ENCODE measurements at regions not wholly inside any gene's neighbourhood (a gene's known extent, or its start where the extent isn't known, plus 50 kb on each side); places are given as distances from the start of the nearest gene placed in this dataset.

DNA sequence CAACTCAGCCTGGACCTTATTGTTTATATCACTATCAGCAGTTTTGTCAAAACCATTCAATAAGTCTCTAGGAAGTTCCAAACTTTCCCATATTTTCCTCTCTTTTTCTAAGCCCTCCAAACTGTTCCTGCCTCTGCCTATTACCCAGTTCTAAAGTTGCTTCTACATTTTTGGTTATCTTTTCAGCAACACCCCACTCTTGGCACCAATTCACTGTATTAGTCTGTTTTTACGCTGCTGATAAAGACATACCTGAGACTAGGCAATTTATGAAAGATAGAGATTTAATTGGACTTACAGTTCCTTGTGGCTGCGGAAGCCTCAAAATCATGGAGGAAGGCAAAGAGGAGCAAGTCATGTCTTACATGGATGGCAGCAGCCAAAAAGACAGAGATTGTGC is 744.4 kb upstream of the ADAMTS16 start:
- Mint-ChIP-seq H3K4me1 (no peaks in the 10 kb centered on the region), H3K36me3 (ENCODE audit: low read depth) (no peaks in the 10 kb centered on the region), H3K9me3 (peaks cover 33% of the 10 kb centered on the region), H3K27me3 (no peaks in the 10 kb centered on the region), H3K4me3 (no peak overlapping the region), H3K27ac (no peak overlapping the region)
- DNase-seq, result no peak
- CTCF ChIA-PET, result no interaction called here
- POLR2A ChIA-PET, result no interaction called here

- Mint-ChIP-seq H3K4me1 (no peaks in the 10 kb centered on the region), H3K36me3 (ENCODE audit: low read depth) (no peaks in the 10 kb centered on the region), H3K4me3 (no peak overlapping the region), H3K27me3 (no peaks in the 10 kb centered on the region), H3K27ac (no peak overlapping the region), H3K9me3 (peaks cover 16% of the 10 kb centered on the region)
- POLR2A ChIA-PET, result no interaction called here
- CTCF ChIA-PET, result no interaction called here
- DNase-seq, result no peak
Observed at GRCh38 chr5:4405614-4406219, 734.4 kb upstream of the ADAMTS16 start.

DNA sequence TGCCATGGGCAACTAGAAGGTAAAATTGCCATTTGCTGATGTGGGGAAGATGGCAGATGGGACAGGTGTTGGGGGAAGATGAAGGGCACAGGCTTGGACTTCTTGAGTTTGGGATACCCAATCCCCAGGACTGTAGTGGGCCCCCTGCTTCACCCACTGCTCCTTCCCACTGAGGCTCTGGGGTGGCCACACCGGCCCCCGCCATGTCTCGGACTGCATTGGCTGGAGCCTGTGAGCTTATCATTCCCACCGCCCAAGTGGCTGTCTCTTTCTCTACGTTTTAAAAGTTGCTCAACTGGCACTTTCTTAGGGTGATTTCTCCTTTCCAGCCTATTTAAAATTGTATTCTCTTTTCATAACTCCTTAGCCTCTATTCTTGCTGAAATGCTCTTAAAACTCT is 730.0 kb upstream of the ADAMTS16 start:
- no peaks in the 10 kb centered on the region for H3K4me1 Mint-ChIP-seq
- H3K9me3 Mint-ChIP-seq, result peaks cover 16% of the 10 kb centered on the region
- H3K27me3 Mint-ChIP-seq, result no peaks in the 10 kb centered on the region
- POLR2A ChIA-PET, result no interaction called here
- no peak for DNase-seq
- CTCF ChIA-PET, result no interaction called here
- H3K27ac Mint-ChIP-seq, result no peak overlapping the region
- H3K36me3 Mint-ChIP-seq (ENCODE audit: low read depth), result no peaks in the 10 kb centered on the region
- no peak overlapping the region for H3K4me3 Mint-ChIP-seq

DNA sequence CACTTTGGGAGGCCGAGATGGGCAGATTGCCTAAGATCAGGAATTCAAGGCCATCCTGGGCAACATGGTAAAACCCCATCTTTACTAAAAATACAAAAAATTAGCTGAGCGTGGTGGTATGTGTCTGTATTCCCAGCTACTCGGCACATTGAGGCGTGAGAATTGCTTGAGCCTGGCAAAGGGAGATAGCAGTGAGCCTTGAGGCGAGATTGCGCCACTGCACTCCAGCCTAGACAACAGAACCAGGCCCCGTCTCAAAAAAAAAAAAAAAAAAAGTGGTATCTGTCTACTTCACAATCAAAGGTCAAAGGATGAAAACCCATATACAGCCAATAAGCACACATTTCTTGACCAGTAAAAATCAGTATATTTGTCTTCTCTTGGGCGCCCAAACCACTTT is 728.5 kb upstream of the ADAMTS16 start:
- peaks cover 22% of the 10 kb centered on the region for H3K9me3 Mint-ChIP-seq

DNA sequence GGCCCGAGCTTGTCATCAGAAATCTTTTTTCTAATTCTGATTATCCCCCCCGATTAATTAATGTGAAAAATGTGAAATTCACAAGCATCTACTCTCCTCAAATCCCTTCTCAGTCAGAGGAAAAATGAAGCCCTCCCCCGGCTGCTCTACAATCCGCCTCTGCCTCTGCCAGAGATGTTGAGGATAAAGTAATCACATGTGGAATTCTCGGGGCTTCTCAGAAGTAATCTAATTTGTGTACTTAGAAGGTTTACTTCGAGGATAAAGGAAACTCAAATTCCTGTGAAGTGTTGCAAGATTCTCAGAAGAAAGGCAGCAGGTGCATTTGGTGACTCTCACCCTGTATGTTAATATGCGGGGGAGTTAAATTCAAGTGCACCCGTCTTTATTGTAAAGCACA is 726.1 kb upstream of the ADAMTS16 start:
- Mint-ChIP-seq H3K9me3 (peaks cover 22% of the 10 kb centered on the region), H3K4me1 (no peaks in the 10 kb centered on the region), H3K27me3 (no peaks in the 10 kb centered on the region), H3K36me3 (ENCODE audit: low read depth) (no peaks in the 10 kb centered on the region), H3K4me3 (no peak overlapping the region), H3K27ac (no peak overlapping the region)
- POLR2A ChIA-PET, result no interaction called here
- CTCF ChIA-PET, result no interaction called here
- no peak for DNase-seq

More for the DNA sequence above, 728.5 kb upstream of the ADAMTS16 start:
- Mint-ChIP-seq H3K36me3 (ENCODE audit: low read depth) (no peaks in the 10 kb centered on the region), H3K27me3 (no peaks in the 10 kb centered on the region), H3K4me1 (no peaks in the 10 kb centered on the region), H3K27ac (no peak overlapping the region), H3K4me3 (no peak overlapping the region)
- DNase-seq, result no peak
- CTCF ChIA-PET, result no interaction called here
- POLR2A ChIA-PET, result no interaction called here

- CTCF ChIA-PET, result no interaction called here
Observed at GRCh38 chr5:4418084-4418483, 722.0 kb upstream of the ADAMTS16 start.

DNA sequence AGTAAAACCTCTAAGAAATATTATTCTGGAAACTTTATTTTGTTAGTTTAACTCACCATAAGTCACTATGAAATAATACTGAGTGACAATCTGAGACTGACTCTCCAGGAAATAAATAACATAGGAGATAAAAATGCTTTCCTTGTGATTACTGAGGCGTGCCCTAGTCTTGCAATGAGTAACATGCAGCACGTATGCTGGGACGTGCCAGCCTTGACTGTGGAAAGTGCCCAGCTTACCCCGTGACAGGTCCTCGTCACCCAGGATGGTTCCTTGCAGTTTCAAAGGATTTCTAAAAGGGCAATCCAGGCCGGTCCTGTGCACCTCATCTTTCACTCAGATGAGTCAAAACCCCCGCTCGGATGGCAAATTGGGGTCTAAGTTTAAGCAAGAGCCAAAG is 720.8 kb upstream of the ADAMTS16 start:
- H3K4me1 Mint-ChIP-seq, result no peaks in the 10 kb centered on the region
- POLR2A ChIA-PET, result no interaction called here

More at GRCh38 chr5:4418084-4418483, 722.0 kb upstream of the ADAMTS16 start:
- DNase-seq, result no peak
- POLR2A ChIA-PET, result no interaction called here
- no peaks in the 10 kb centered on the region for H3K36me3 Mint-ChIP-seq (ENCODE audit: low read depth)
- no peak overlapping the region for H3K4me3 Mint-ChIP-seq
- peaks cover 17% of the 10 kb centered on the region for H3K9me3 Mint-ChIP-seq
- H3K27ac Mint-ChIP-seq, result no peak overlapping the region
- no peaks in the 10 kb centered on the region for H3K4me1 Mint-ChIP-seq
- H3K27me3 Mint-ChIP-seq, result no peaks in the 10 kb centered on the region

DNA sequence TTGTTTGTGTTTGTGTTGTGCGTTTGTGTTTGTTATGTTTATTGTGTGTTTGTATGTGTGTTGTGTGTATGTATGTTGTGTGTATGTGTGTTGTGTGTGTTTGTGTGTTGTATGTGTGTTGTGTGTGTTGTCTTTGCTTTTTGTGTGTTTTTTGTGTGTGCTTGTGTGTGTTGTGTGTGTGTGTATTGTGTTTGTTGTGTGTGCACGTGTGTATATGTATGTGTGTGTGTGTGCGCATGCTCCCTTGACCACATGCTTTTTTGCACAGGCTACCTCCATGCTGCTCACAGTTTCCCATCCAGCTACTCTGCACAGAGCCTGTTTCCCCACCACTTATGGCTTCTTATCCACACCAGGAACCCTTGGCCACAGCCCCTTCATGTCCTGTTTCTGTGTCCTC is 720.0 kb upstream of the ADAMTS16 start:
- no peaks in the 10 kb centered on the region for H3K27me3 Mint-ChIP-seq
- DNase-seq, result no peak
- H3K4me1 Mint-ChIP-seq, result no peaks in the 10 kb centered on the region
- CTCF ChIA-PET, result no interaction called here
- no peaks in the 10 kb centered on the region for H3K36me3 Mint-ChIP-seq (ENCODE audit: low read depth)
- peaks cover 17% of the 10 kb centered on the region for H3K9me3 Mint-ChIP-seq
- no peak overlapping the region for H3K4me3 Mint-ChIP-seq
- no peak overlapping the region for H3K27ac Mint-ChIP-seq
- POLR2A ChIA-PET, result no interaction called here

More for the DNA sequence above, 720.8 kb upstream of the ADAMTS16 start:
- H3K36me3 Mint-ChIP-seq (ENCODE audit: low read depth), result no peaks in the 10 kb centered on the region
- peaks cover 19% of the 10 kb centered on the region for H3K9me3 Mint-ChIP-seq
- no peak overlapping the region for H3K4me3 Mint-ChIP-seq
- H3K27me3 Mint-ChIP-seq, result no peaks in the 10 kb centered on the region
- no peak overlapping the region for H3K27ac Mint-ChIP-seq
- CTCF ChIA-PET, result no interaction called here
- DNase-seq, result no peak

- POLR2A ChIA-PET, result no interaction called here
Observed at GRCh38 chr5:4420681-4421080, 719.4 kb upstream of the ADAMTS16 start.

DNA sequence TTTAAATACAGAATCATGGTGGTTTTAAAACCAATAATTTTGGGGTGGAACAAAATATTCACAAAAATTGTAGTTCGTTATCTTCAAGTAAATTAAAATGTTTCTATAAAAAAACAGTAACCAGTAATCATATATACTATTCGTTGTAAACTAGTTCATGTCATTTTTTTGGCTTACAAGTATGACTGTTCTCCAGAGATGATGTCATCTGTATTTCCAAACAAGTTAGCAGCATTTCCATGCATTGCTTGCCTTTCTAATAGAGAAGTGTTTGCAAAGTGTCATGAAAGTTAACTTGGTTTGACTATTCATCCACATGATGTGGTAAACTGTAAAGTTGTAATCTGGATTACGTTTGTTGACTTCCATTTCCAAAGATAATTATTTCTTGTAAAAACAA is 717.9 kb upstream of the ADAMTS16 start:
- Mint-ChIP-seq H3K27me3 (no peaks in the 10 kb centered on the region), H3K36me3 (ENCODE audit: low read depth) (no peaks in the 10 kb centered on the region), H3K27ac (no peak overlapping the region), H3K4me3 (no peak overlapping the region), H3K9me3 (peaks cover 9% of the 10 kb centered on the region), H3K4me1 (no peaks in the 10 kb centered on the region)
- ChIA-PET CTCF (no interaction called here), POLR2A (no interaction called here)
- DNase-seq, result no peak

More at GRCh38 chr5:4420681-4421080, 719.4 kb upstream of the ADAMTS16 start:
- no peaks in the 10 kb centered on the region for H3K36me3 Mint-ChIP-seq (ENCODE audit: low read depth)
- H3K4me3 Mint-ChIP-seq, result no peak overlapping the region
- no peak overlapping the region for H3K27ac Mint-ChIP-seq
- CTCF ChIA-PET, result no interaction called here
- H3K4me1 Mint-ChIP-seq, result no peaks in the 10 kb centered on the region
- no peaks in the 10 kb centered on the region for H3K27me3 Mint-ChIP-seq
- peaks cover 13% of the 10 kb centered on the region for H3K9me3 Mint-ChIP-seq
- DNase-seq, result no peak

GRCh38 chr5:4424895-4425294 is 715.2 kb upstream of the ADAMTS16 start:
- Mint-ChIP-seq H3K36me3 (ENCODE audit: low read depth) (no peaks in the 10 kb centered on the region), H3K4me3 (no peak overlapping the region), H3K27me3 (no peaks in the 10 kb centered on the region), H3K9me3 (peaks cover 6% of the 10 kb centered on the region), H3K27ac (no peak overlapping the region), H3K4me1 (no peaks in the 10 kb centered on the region)
- CTCF ChIA-PET, result no interaction called here
- no peak for DNase-seq
- POLR2A ChIA-PET, result no interaction called here

DNA sequence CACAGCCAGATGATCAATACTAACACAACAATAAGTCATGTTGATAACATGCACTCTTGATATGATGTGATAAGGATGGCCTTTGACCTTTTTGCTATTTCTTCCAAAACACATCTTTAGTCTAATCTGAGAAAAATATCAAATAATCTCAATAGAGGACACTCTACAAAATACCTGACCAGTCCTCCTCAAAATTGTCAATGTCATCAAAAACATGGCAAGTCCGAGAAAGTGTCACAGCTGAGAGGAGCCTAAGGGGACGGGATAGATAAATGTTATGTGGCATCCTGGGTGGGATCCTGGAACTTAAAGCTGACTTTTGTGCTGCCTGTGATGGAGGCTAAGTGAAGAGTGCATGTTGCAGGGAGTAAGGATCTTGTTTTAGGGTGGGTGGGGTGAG is 699.6 kb upstream of the ADAMTS16 start:
- no peak overlapping the region for H3K27ac Mint-ChIP-seq
- peaks cover 17% of the 10 kb centered on the region for H3K9me3 Mint-ChIP-seq
- CTCF ChIA-PET, result no interaction called here

DNA sequence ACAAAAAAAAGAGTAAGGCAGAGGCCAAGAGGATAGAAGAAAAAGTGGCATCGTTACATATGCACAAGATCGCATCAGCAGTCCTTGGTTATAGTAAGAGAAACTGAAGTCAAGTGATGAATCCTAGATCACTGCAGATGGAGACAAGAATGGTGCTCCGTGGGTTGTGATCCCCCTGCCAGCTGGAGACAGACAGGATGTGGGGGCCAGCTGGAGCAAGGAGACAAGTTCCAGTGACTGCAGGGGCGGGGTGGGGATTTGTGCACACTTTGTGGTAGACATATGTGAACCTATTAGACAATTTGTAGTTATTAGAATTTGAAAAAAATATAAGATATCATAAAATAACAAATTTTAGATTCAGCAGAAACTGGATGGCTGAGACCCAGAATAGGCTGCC is 697.9 kb upstream of the ADAMTS16 start:
- Mint-ChIP-seq H3K27me3 (no peaks in the 10 kb centered on the region), H3K4me3 (no peak overlapping the region), H3K27ac (no peak overlapping the region), H3K9me3 (peaks cover 24% of the 10 kb centered on the region), H3K4me1 (no peaks in the 10 kb centered on the region), H3K36me3 (ENCODE audit: low read depth) (no peaks in the 10 kb centered on the region)
- no peak for DNase-seq
- CTCF ChIA-PET, result no interaction called here
- POLR2A ChIA-PET, result no interaction called here

More for the DNA sequence above, 699.6 kb upstream of the ADAMTS16 start:
- H3K4me3 Mint-ChIP-seq, result no peak overlapping the region
- POLR2A ChIA-PET, result no interaction called here
- no peaks in the 10 kb centered on the region for H3K27me3 Mint-ChIP-seq
- H3K36me3 Mint-ChIP-seq (ENCODE audit: low read depth), result no peaks in the 10 kb centered on the region
- no peaks in the 10 kb centered on the region for H3K4me1 Mint-ChIP-seq
- no peak for DNase-seq

DNA sequence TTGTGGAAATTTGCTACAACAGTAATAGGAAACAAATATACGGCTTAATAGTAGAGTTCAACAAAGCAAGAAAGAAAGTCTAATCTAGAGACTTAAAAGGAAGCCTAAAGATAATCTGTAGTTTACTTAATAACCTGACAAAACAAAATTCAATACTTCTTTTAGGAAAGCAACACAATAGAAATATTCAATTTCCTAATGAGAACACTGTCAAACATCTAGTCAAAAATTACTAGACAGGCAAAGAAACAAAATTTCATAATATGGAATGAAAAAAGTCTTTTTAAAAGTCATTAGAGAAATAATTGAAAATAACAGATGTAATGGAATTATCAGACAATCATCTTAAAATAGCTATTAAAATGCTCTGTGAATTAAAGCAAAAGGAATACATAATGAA is 692.5 kb upstream of the ADAMTS16 start:
- ChIA-PET CTCF (no interaction called here), POLR2A (no interaction called here)
- Mint-ChIP-seq H3K27me3 (no peaks in the 10 kb centered on the region), H3K9me3 (peaks cover 15% of the 10 kb centered on the region), H3K4me1 (no peaks in the 10 kb centered on the region), H3K4me3 (no peak overlapping the region), H3K27ac (no peak overlapping the region), H3K36me3 (ENCODE audit: low read depth) (no peaks in the 10 kb centered on the region)
- no peak for DNase-seq

GRCh38 chr5:4453655-4454054 is 686.5 kb upstream of the ADAMTS16 start:
- no peak overlapping the region for H3K4me3 Mint-ChIP-seq
- peaks cover 6% of the 10 kb centered on the region for H3K9me3 Mint-ChIP-seq
- no peaks in the 10 kb centered on the region for H3K27me3 Mint-ChIP-seq
- H3K4me1 Mint-ChIP-seq, result no peaks in the 10 kb centered on the region
- ChIA-PET POLR2A (no interaction called here), CTCF (no interaction called here)
- no peak overlapping the region for H3K27ac Mint-ChIP-seq
- no peaks in the 10 kb centered on the region for H3K36me3 Mint-ChIP-seq (ENCODE audit: low read depth)
- DNase-seq, result no peak

All from activated CD4-positive, alpha-beta memory T cell treated with anti-CD3 and anti-CD28 coated beads, Interleukin-2, amount 10 ng/mL, durations not matched to agents 7 days and 5 days (primary cell).